Stomach (tissue), 4 donors: ENCODE measurements at regions not wholly inside any gene's neighbourhood (a gene's known extent, or its start where the extent isn't known, plus 50 kb on each side); places are given as distances from the start of the nearest gene placed in this dataset.

ENCODE experiments used
- CTCF ChIP-seq, 7 experiments: fragments of 450-650 bp in 4 of 7; fragments of 200-600 bp in 3 of 7; sonication (generic) in 3 of 7; IDR thresholded peaks; one replicate each; pipeline ENCODE4 v1.5.1; 2016 to 2019; ENCODE audit warnings: antibody characterized with exemption in 7 of 7, control low read depth in 2 of 7, mild to moderate bottlenecking in 1 of 7
- POLR2A ChIP-seq, 4 donors: fragments of 450-650 bp; IDR thresholded peaks; one replicate each; pipeline ENCODE4 v1.6.1; 2016; ENCODE audit warnings: antibody characterized with exemption in 4 of 4, control low read depth in 2 of 4, mild to moderate bottlenecking in 1 of 4, moderate library complexity in 1 of 4
- POLR2AphosphoS5 ChIP-seq, 3 donors: sonication (generic); formaldehyde crosslinking; IDR thresholded peaks; one replicate each; pipeline ENCODE4 v1.6.1; 2016; ENCODE audit warnings: antibody characterized with exemption in 3 of 3

GRCh38 chr1:189970331-189971230 lies 507.1 kb downstream of the BRINP3 start:
- TF ChIP-seq CTCF (IDR thresholded peaks at IDR 0.05) = no peak
- no peak for TF ChIP-seq POLR2A (IDR thresholded peaks at IDR 0.05)
- no peak for TF ChIP-seq POLR2AphosphoS5 (IDR thresholded peaks at IDR 0.05)
